ENCODE measurements at regions not wholly inside any gene's neighbourhood (a gene's known extent, or its start where the extent isn't known, plus 50 kb on each side); places are given as distances from the start of the nearest gene placed in this dataset.

DNA sequence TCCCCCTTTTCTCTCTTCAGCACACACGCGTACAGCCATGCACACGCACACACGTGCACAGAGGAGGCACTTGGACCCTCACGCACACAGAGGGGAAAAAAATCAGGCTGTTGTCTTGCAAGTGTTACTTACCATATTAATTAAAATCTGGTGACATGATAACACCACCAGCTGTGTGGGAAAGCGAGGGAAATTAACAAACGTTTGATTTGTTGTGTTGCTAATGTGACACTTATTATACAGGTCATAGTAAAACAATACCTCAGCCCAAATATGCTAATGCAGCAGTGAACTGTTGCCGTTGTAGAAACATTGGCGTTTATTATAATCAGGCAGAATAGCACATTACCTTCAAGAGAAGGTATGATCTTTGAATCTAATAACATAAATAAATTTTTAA, 211.7 kb downstream of the TEX29 start:
- Mint-ChIP-seq H3K9me3 (peaks cover 0 to 3% (median 0%) of the 10 kb centered on the region in 7 donors), H3K4me3 (no peak overlapping the region), H3K27ac (no peak overlapping the region), H3K27me3 (peaks cover 35 to 50% (median 41%) of the 10 kb centered on the region in 3 donors), H3K4me1 (peaks cover 0 to 2% (median 0%) of the 10 kb centered on the region in 3 donors), H3K36me3 (no peaks in the 10 kb centered on the region)
- DNase-seq (no peak), ATAC-seq (ENCODE audit: low read depth in 2 of 2) (no peak)

DNA sequence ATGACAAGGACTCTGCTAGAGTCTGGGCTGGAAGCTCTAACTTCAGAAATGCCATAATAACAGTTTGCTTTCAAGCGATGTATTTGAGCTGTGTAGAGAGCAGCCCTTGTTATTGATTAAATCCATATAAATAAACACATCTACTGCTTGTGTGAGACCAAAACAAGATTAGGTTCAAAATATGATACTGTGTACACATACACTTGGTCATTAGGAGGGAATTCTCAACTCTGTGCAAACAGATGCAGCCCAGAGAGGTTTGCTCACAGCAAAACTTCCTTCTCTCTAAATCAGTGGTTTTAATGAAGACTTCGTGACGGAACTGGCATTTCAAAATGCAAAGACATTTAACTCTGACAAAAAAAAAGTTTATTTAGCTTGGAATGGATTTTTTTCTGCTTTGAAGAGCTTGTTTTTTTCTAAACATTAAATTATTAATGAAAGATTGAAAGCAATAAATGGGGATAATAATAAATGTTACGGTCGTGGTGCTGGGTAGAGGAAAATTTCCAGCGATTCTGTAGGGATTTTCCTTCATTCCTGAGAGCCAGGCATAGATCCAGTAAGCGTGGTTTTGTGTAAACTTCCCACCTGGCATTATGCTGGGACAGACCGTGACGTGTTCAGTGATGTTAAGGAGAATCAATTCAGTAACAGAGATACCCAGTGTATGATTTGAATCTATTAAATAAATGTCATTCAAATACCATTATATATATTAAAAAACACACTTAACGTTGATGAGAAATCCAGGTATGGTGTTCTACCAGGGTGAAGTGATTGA, 213.7 kb downstream of the TEX29 start:
- Mint-ChIP-seq H3K27me3 (peaks cover 35 to 58% (median 54%) of the 10 kb centered on the region in 3 donors), H3K9me3 (peaks cover 0 to 3% (median 0%) of the 10 kb centered on the region in 7 donors), H3K27ac (no peak overlapping the region), H3K4me1 (peaks cover 0 to 2% (median 0%) of the 10 kb centered on the region in 3 donors), H3K4me3 (no peak overlapping the region), H3K36me3 (no peaks in the 10 kb centered on the region)
- ATAC-seq (ENCODE audit: low read depth in 2 of 2): no peak
- no peak for DNase-seq

DNA sequence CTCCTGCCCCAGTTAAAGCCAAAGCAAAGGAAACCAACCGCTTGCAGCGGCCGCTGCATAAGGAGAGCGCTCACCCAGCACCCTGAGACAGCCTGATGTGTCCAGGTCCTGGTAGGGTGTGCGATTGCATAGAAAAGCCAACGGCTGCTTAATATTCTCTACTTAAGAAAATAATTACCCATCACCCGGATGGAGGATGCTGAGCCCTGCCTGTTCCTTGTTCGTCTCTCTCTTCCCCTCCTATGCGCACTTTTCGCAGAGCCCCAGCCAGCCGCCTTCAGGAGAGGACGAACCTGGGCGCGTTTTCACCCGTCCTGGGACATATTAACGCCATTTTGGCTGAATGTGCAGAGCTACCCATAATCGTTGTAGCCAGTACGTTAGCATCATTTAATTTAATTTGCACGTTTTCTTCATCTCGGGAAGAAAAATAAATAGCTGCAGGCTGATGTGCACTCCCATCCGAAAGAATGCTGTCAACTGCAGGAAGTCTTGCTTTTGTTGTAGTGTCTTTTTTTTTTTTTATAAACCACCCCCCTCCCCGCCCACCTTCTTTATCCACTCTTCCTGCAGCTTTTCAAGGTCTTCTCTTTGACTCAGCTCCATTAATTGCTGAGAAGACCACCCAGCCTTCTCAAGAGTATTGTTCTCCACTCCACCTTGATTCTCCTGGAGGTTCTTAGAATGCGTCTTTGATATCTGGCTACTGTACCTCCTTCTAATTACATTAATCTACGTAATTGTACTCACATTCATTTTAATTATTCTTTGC, 214.5 kb downstream of the TEX29 start:
- peaks cover 32 to 58% (median 51%) of the 10 kb centered on the region in 3 donors for H3K27me3 Mint-ChIP-seq
- H3K4me3 Mint-ChIP-seq: no peak overlapping the region
- no peaks in the 10 kb centered on the region for H3K36me3 Mint-ChIP-seq
- peaks cover 0 to 3% (median 0%) of the 10 kb centered on the region in 7 donors for H3K9me3 Mint-ChIP-seq
- H3K4me1 Mint-ChIP-seq: peaks cover 0 to 2% (median 0%) of the 10 kb centered on the region in 3 donors
- H3K27ac Mint-ChIP-seq: no peak overlapping the region
- ATAC-seq (ENCODE audit: low read depth in 2 of 2) (no peak), DNase-seq (no peak)

DNA sequence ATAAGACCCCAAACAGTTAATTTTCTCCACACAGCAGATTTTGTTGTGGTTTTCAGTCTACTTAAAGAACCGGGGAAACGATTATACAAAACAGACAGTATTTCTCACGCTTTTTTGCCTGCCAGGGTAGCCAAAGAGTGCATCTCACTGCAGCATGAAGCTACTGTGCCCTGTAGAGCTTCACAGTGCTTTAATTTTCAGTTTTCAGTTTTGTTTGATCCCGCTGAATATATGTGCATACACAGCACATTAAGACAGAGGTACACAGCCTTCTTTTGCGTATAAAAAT, 215.0 kb downstream of the TEX29 start:
- Mint-ChIP-seq H3K27me3 (peaks cover 30 to 62% (median 50%) of the 10 kb centered on the region in 3 donors), H3K4me3 (no peak overlapping the region), H3K9me3 (peaks cover 0 to 3% (median 0%) of the 10 kb centered on the region in 7 donors), H3K36me3 (no peaks in the 10 kb centered on the region), H3K4me1 (peaks cover 0 to 2% (median 0%) of the 10 kb centered on the region in 3 donors), H3K27ac (no peak overlapping the region)
- ATAC-seq (ENCODE audit: low read depth in 2 of 2) (no peak), DNase-seq (no peak)

DNA sequence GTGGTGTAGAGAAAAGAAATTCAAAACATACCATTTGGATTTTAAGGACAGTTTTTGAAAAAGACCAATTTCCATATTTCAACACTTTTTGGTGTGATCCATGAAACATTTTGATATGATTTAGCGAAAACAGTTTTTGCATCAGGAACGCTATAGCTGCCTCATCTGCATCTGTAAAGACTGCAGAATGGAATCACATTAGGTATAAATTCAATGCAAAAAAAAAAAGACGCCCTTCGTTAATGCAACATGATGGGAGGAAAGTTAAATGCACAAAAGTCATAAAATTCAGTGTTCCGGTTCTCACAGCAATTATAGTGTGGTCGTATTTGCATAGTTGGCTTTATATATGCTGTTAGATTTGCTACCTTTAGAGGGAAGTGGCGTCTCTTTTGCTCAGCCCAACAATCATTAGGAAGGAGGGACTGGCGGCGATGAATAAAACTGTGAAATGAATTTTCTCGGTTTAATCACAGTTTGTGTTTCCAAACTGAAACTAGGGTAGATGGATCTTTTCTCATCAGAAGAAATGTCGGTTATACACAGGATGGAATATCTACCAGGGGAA, 215.7 kb downstream of the TEX29 start:
- peaks cover 30 to 63% (median 44%) of the 10 kb centered on the region in 3 donors for H3K27me3 Mint-ChIP-seq
- DNase-seq: no peak
- peaks cover 0 to 3% (median 0%) of the 10 kb centered on the region in 7 donors for H3K9me3 Mint-ChIP-seq
- no peak overlapping the region for H3K27ac Mint-ChIP-seq
- no peak overlapping the region for H3K4me3 Mint-ChIP-seq
- H3K36me3 Mint-ChIP-seq: no peaks in the 10 kb centered on the region
- peaks cover 0 to 2% (median 0%) of the 10 kb centered on the region in 3 donors for H3K4me1 Mint-ChIP-seq
- ATAC-seq (ENCODE audit: low read depth in 2 of 2): no peak

DNA sequence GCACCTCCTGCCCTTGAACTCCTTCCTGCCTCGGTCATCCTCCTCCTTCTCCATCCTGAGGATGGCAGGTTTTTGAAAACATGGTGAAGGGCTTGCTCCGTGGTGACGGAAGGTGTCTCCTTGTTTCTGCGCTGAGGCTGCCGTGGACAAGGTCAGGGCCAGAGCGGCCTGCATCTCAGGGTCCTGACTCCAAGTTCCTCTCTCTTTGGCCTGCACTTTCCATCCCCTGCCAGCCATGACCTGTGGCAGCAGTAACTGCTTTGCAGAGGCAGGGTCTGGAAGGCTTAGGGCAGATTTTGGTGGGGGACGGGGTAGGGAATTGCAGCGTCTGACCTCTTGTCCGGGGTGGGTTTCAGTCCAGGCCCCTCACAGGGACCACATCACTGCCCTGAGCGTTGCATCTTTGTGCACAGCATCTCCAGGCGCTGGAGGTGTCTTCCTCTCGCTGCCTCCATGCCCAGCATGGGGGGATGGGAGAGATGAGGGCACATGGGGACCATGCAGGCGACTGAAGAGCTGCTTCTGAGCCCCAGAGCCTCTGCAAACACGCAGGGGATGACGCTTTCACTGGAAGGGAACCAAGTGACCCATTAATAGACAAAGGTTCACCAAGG, 216.8 kb downstream of the TEX29 start:
- Mint-ChIP-seq H3K4me3 (no peak overlapping the region), H3K9me3 (peaks cover 0 to 3% (median 0%) of the 10 kb centered on the region in 7 donors), H3K4me1 (peaks cover 0 to 2% (median 0%) of the 10 kb centered on the region in 3 donors), H3K27ac (no peak overlapping the region), H3K27me3 (peaks cover 25 to 55% (median 41%) of the 10 kb centered on the region in 3 donors), H3K36me3 (no peaks in the 10 kb centered on the region)
- DNase-seq (no peak), ATAC-seq (ENCODE audit: low read depth in 2 of 2) (no peak)

DNA sequence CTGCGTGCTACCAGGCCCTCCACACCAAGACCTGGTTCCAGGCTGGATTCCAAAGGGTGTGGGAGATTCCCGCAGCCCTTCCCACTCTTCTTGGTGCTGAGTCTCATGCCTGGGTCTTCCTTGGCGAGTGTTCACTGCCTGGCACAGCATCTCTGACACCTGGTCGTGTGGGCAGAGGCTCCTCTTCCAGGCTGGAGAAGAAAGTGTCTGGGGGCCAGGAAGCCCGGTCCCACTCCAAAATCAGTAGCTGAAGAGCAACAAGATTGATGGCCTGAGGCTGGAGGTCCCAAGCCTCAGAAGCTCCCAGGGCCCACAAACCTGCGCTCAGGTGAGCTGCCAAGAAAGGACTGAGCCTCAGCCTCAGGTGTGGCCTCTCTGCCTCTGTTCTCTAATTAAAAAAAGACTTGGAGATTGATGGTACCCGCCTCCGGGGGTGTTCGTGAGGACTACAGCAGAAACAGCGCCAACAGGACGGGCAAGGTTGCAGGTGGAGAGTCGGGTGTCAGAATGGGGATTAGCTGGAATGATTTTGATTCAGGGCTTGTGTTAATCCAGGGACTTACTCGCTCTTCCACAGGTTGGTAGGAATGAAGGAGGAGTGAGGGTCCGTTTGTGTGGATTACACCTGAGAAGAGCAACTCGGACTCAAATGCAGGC, 217.5 kb downstream of the TEX29 start:
- Mint-ChIP-seq H3K4me3 (peak overlapping the region in 3 of 8 donors; percentile 15 to 63 (median 33)), H3K4me1 (peaks cover 0 to 2% (median 0%) of the 10 kb centered on the region in 3 donors), H3K27me3 (peaks cover 22 to 52% (median 44%) of the 10 kb centered on the region in 3 donors), H3K36me3 (no peaks in the 10 kb centered on the region), H3K9me3 (peaks cover 0 to 3% (median 0%) of the 10 kb centered on the region in 7 donors), H3K27ac (no peak overlapping the region)
- ATAC-seq (ENCODE audit: low read depth in 2 of 2): no peak
- no peak for DNase-seq

DNA sequence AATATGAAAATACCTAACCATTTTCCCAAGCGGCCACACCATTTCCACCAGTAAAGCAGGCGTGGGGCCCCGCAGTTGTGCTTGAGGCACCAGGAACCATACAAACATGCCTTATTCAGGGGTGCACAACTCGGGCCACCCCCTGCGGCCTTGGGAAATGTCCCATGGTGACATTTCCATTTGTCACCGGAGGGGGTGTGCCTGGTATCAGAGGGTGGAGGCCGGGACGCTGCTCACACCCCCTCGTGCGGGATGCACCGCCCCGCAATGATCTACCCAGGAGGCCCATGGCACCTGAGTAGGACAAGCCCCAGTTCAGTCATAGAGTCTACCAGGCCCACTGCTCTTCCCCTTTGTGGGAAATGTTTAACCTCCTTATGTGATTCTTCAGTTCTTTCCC, 218.8 kb downstream of the TEX29 start:
- Mint-ChIP-seq H3K4me3 (no peak overlapping the region), H3K27me3 (peaks cover 17 to 46% (median 39%) of the 10 kb centered on the region in 3 donors), H3K36me3 (no peaks in the 10 kb centered on the region), H3K9me3 (peaks cover 0 to 6% (median 2%) of the 10 kb centered on the region in 7 donors), H3K4me1 (peaks cover 0 to 2% (median 0%) of the 10 kb centered on the region in 3 donors), H3K27ac (no peak overlapping the region)
- no peak for DNase-seq
- no peak for ATAC-seq (ENCODE audit: low read depth in 2 of 2)

DNA sequence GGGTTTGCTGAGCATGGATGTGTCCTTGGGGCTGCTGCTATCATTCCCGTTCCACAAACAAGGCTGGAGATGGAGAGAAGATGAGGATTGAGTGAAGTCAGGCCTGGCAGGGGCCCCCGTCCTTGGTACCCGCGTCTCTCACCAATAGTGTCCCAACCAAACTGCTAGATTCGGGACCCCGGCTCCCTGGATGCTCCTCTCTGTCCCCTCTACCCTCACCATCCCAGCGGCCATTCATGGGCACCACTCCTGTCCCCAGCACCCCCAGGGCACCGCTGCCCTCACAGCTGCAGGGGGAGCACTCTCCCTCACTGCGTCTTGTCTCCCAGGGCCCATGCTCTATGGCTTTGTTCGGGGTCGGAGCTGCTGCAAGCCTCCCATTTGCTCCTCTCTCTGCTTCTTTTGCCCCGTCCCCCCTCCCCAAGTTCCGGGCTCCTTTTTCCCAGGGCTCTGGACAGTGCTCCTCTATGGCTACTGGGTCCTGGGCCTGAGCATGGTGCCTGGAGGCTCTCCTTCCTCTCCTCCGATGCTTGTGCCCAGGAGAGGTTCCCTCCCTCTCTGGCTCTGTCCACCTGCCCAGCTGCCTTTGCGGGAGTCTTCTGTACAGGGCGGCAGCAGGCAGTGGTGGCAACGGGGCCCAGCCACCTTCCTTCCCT, 219.5 kb downstream of the TEX29 start:
- peaks cover 15 to 41% (median 34%) of the 10 kb centered on the region in 3 donors for H3K27me3 Mint-ChIP-seq

DNA sequence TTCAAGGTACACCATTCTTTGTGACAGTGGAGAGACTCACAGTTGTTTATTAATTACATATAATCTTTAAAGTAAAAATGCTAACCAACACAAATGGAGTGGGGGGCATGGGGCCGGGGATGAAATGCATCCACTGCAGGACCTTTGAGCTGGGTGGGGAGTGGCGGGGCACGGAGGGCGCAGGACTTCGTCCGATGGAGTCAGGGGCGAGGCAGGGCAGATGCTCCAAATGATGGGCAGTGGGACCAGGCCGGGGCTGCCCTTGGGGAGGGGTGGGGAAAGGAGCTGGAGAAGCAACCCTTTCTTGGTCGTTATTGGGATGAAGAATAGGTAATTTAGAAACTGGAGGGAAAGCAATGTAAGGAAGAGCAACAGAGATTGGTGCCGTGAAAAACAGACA, 220.0 kb downstream of the TEX29 start:
- H3K4me3 Mint-ChIP-seq: no peak overlapping the region
- ATAC-seq (ENCODE audit: low read depth in 2 of 2) (no peak), DNase-seq (no peak)
- H3K4me1 Mint-ChIP-seq: no peaks in the 10 kb centered on the region
- H3K27me3 Mint-ChIP-seq: peaks cover 9 to 35% (median 29%) of the 10 kb centered on the region in 3 donors
- H3K36me3 Mint-ChIP-seq: no peaks in the 10 kb centered on the region
- no peak overlapping the region for H3K27ac Mint-ChIP-seq
- H3K9me3 Mint-ChIP-seq: peaks cover 0 to 12% (median 4%) of the 10 kb centered on the region in 7 donors

More for the DNA sequence above, 219.5 kb downstream of the TEX29 start:
- H3K4me3 Mint-ChIP-seq: no peak overlapping the region
- peaks cover 0 to 9% (median 2%) of the 10 kb centered on the region in 7 donors for H3K9me3 Mint-ChIP-seq
- DNase-seq (no peak), ATAC-seq (ENCODE audit: low read depth in 2 of 2) (no peak)
- H3K27ac Mint-ChIP-seq: no peak overlapping the region
- H3K4me1 Mint-ChIP-seq: peaks cover 0 to 2% (median 0%) of the 10 kb centered on the region in 3 donors
- H3K36me3 Mint-ChIP-seq: no peaks in the 10 kb centered on the region

DNA sequence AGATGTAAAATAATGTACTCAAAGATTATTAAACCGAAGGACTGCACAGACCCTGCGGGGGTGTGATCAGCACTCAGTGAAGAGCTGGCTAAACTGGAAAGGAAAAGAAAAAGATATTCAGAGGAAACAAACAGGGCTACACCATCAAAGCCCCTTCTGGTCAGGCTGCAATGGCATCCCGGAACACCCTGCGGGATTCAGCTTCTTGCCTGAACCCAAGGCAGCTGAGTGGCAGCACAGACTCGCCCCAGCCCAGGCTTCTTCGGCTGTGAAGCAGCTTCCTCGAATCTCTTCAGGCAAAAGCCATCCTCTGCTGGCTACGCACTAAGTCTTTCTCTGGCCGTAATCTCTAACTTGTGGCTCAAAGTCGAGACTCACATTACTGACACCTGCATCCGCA, 220.9 kb downstream of the TEX29 start:
- H3K27ac Mint-ChIP-seq: no peak overlapping the region
- no peak for DNase-seq
- ATAC-seq (ENCODE audit: low read depth in 2 of 2): no peak
- H3K36me3 Mint-ChIP-seq: no peaks in the 10 kb centered on the region
- no peak overlapping the region for H3K4me3 Mint-ChIP-seq
- H3K4me1 Mint-ChIP-seq: no peaks in the 10 kb centered on the region
- H3K27me3 Mint-ChIP-seq: peaks cover 3 to 28% (median 28%) of the 10 kb centered on the region in 3 donors
- H3K9me3 Mint-ChIP-seq: peaks cover 0 to 13% (median 4%) of the 10 kb centered on the region in 7 donors

DNA sequence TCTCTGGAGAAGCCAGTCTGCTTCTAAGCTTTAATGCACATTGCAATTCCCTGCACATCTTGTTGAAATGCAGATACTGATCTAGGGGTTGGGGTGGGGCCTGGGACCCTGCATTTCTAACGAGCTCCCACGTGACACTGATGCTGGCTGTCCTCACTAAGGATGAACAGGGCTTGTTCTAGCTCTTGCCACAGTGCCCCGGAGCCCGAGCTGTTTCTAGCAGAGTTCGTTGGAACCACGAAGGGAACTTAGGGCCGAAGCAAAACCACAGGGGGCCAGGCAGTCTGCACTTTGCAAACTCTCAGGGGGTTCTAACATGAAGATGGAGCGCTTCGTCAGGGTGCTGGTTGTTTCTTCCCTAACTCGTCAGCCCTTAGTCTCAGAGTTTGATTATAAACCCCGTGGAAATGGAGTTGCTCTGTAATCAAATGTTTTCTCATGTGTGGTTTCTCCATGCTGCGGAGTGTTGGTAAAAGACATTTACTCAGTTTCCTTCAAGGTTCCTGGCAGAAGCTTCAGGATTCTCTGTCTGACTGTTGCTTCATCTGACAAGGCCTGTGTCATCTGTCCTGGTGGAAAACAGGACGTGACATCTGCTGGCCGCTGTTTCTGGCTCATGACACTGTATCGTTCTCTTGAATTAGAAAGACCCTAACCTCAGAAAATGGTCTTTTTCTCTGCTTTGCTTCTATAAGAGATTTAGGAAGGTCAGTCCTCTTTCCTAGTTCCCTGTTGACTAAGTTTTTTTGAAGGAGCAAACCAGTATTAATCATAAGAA, 221.5 kb downstream of the TEX29 start:
- Mint-ChIP-seq H3K27me3 (peaks cover 0 to 26% (median 22%) of the 10 kb centered on the region in 3 donors), H3K4me3 (no peak overlapping the region), H3K9me3 (peaks cover 0 to 13% (median 4%) of the 10 kb centered on the region in 7 donors), H3K36me3 (no peaks in the 10 kb centered on the region), H3K27ac (no peak overlapping the region), H3K4me1 (no peaks in the 10 kb centered on the region)
- no peak for ATAC-seq (ENCODE audit: low read depth in 2 of 2)
- DNase-seq: no peak
